DND-41 (cell line): ENCODE measurements at regions not wholly inside any gene's neighbourhood (a gene's known extent, or its start where the extent isn't known, plus 50 kb on each side); places are given as distances from the start of the nearest gene placed in this dataset.

Experiments
- ATAC-seq: fragments of 200-7000 bp; cut with Tn5 transposase; 3 replicates; pipeline ENCODE4 v1.9.1; 2021; ENCODE audit warnings: low read depth; ENCODE audit not compliant: insufficient read depth
- DNase-seq: peaks from one replicate; pipeline ENCODE4 v3.0.0-alpha.2; 2020
- H2AFZ ChIP-seq: 2 replicates; pipeline ENCODE4 v1.6.0; 2012; ENCODE audit warnings: low read depth, low read length
- H3K27ac ChIP-seq: 2 replicates; pipeline ENCODE4 v1.5.1; 2012; ENCODE audit warnings: low read length, inconsistent platforms
- H3K27me3 ChIP-seq: fragments of 200-600 bp; sonication (generic); 2 replicates; pipeline ENCODE4 v1.6.0; 2012; ENCODE audit warnings: low read length, mild to moderate bottlenecking, inconsistent platforms; ENCODE audit not compliant: insufficient read depth, poor library complexity
- H3K36me3 ChIP-seq: 2 replicates; pipeline ENCODE4 v1.5.1; 2012; ENCODE audit warnings: low read length, inconsistent platforms; ENCODE audit not compliant: insufficient read depth
- H3K4me1 ChIP-seq: 2 replicates; pipeline ENCODE4 v1.5.1; 2012; ENCODE audit warnings: mild to moderate bottlenecking, low read length; ENCODE audit not compliant: insufficient read depth
- H3K4me2 ChIP-seq: 2 replicates; pipeline ENCODE4 v1.6.0; 2012; ENCODE audit warnings: mild to moderate bottlenecking, moderate library complexity, low read length, inconsistent platforms; ENCODE audit not compliant: insufficient read depth
- H3K4me3 ChIP-seq, 2 experiments: fragments of 200-600 bp in 1 of 2; shearing (Covaris generic) in 1 of 2; 2 replicates each; pipeline ENCODE4 v1.5.1; 2012 to 2016; ENCODE audit warnings: inconsistent platforms in 2 of 2, low read length in 2 of 2, mild to moderate bottlenecking in 2 of 2, low read depth in 1 of 2, moderate library complexity in 1 of 2
- H3K79me2 ChIP-seq: 2 replicates; pipeline ENCODE4 v1.6.0; 2012; ENCODE audit warnings: low read length, inconsistent platforms; ENCODE audit not compliant: insufficient read depth
- H3K9ac ChIP-seq: 2 replicates; pipeline ENCODE4 v1.6.0; 2012; ENCODE audit warnings: low read depth, mild to moderate bottlenecking, inconsistent platforms, low read length, moderate library complexity
- H3K9me3 ChIP-seq: 2 replicates; pipeline ENCODE4 v1.5.1; 2012; ENCODE audit warnings: low read length, moderate library complexity, mild to moderate bottlenecking, inconsistent platforms; ENCODE audit not compliant: insufficient read depth, severe bottlenecking
- H4K20me1 ChIP-seq: 2 replicates; pipeline ENCODE4 v1.6.0; 2012; ENCODE audit warnings: low read length; ENCODE audit not compliant: insufficient read depth
- CTCF ChIP-seq: IDR thresholded peaks from 2 replicates; pipeline ENCODE4 v1.5.1; 2012; ENCODE audit warnings: borderline replicate concordance, low read length, moderate library complexity, mild to moderate bottlenecking; ENCODE audit not compliant: poor library complexity, severe bottlenecking; ENCODE audit errors: extremely low read depth
- EZH2 ChIP-seq: IDR thresholded peaks from 3 replicates; pipeline ENCODE4 v1.6.1; 2012; ENCODE audit warnings: borderline replicate concordance, low read depth, mild to moderate bottlenecking, moderate library complexity, low read length, inconsistent platforms; ENCODE audit not compliant: severe bottlenecking

GRCh38 chr12:13745111-13745860 lies 236.1 kb downstream of the GRIN2B start:
- H3K79me2 ChIP-seq, result no peaks in the 10 kb centered on the region
- no peak overlapping the region for H3K4me3 ChIP-seq
- peaks cover 5% of the 10 kb centered on the region for H3K27me3 ChIP-seq

DNA sequence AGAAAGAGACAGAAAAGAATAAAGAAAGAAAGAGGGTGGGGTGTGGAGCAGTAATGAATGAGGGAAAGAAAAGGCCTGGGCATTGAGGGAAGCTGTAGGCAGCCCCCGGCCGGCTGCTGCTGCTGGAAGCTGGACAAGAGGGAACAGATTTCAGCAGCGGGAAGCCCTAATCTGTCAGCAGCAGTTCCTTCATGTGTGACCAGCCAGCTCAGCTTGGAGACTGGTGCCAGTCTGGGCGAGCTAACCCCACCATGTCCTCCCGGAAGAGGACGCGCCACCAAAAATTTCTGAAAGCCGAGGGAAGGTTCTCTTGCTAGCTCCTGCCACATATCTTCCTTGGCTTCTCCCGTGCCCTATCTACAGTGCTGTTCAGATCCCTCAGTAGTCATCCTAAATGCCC lies 236.8 kb downstream of the GRIN2B start:
- Histone ChIP-seq H3K4me3 (no peak overlapping the region), H3K79me2 (no peaks in the 10 kb centered on the region), H3K36me3 (no peaks in the 10 kb centered on the region), H3K4me2 (no peak overlapping the region), H3K9ac (no peak overlapping the region), H3K4me1 (no peaks in the 10 kb centered on the region), H2AFZ (no peak overlapping the region), H3K27me3 (peaks cover 5% of the 10 kb centered on the region), H4K20me1 (no peaks in the 10 kb centered on the region), H3K9me3 (no peaks in the 10 kb centered on the region), H3K27ac (no peak overlapping the region)
- ATAC-seq, result no peak
- no peak for DNase-seq
- TF ChIP-seq EZH2, result no peak
- no peak for TF ChIP-seq CTCF

More at GRCh38 chr12:13745111-13745860, 236.1 kb downstream of the GRIN2B start:
- Histone ChIP-seq H3K4me1 (no peaks in the 10 kb centered on the region), H2AFZ (no peak overlapping the region), H3K36me3 (no peaks in the 10 kb centered on the region), H3K4me2 (no peak overlapping the region), H3K9me3 (no peaks in the 10 kb centered on the region), H3K9ac (no peak overlapping the region), H3K27ac (no peak overlapping the region), H4K20me1 (no peaks in the 10 kb centered on the region)
- no peak for ATAC-seq
- TF ChIP-seq EZH2, result no peak
- TF ChIP-seq CTCF, result no peak
- no peak for DNase-seq

DNA sequence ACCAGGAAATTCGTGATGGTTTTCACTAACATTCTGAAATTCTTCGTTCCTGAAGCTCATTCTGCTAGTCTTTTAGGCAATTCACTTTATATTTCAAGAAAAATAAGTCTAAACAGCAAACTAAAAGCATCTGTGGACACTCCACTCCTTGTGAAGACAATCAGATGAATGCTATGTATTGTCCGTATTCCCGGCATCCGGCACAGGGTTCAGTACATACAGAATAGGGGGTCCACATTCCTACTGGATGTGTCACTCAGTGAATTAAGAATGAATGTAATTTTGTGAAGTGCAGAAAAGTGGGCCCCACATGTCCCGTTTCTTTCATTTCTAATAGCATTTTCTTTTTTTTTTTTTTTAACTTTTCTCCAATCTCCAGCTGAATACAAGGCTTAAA lies 241.3 kb downstream of the GRIN2B start:
- H4K20me1 ChIP-seq, result no peaks in the 10 kb centered on the region
- no peak for TF ChIP-seq EZH2
- no peak overlapping the region for H2AFZ ChIP-seq
- H3K27ac ChIP-seq, result no peak overlapping the region
- no peaks in the 10 kb centered on the region for H3K79me2 ChIP-seq
- H3K4me1 ChIP-seq, result no peaks in the 10 kb centered on the region
- H3K9ac ChIP-seq, result no peak overlapping the region
- no peak overlapping the region for H3K4me2 ChIP-seq
- no peaks in the 10 kb centered on the region for H3K36me3 ChIP-seq
- H3K4me3 ChIP-seq, result no peak overlapping the region
- H3K9me3 ChIP-seq, result no peaks in the 10 kb centered on the region
- DNase-seq (no peak), ATAC-seq (no peak)
- H3K27me3 ChIP-seq, result no peaks in the 10 kb centered on the region

DNA sequence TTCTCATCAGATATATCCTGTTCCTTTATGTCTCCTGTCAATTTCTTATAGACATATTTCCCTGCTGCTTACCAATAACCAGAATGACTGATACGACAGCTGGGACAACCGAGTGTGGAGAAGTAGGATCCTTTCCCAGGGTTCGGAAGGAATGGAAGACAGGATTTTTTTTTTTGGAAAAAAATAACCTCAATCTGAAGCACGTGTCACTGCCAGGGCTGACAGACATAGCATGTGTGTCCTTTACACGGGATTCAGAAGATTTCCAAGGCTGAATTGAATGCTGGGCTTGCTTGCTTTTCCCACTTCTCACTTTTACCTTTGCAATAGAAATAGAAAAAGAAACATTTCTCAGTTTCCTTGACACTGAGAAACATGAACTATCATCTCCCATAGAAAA lies 245.7 kb downstream of the GRIN2B start:
- Histone ChIP-seq H3K4me1 (no peaks in the 10 kb centered on the region), H4K20me1 (no peaks in the 10 kb centered on the region), H3K4me3 (no peak overlapping the region), H3K27me3 (no peaks in the 10 kb centered on the region), H3K9ac (no peak overlapping the region), H2AFZ (no peak overlapping the region), H3K4me2 (no peak overlapping the region), H3K27ac (no peak overlapping the region), H3K9me3 (no peaks in the 10 kb centered on the region), H3K36me3 (no peaks in the 10 kb centered on the region), H3K79me2 (no peaks in the 10 kb centered on the region)
- no peak for ATAC-seq
- no peak for DNase-seq
- TF ChIP-seq CTCF (no peak), EZH2 (no peak)
